HS-27A (cell line): ENCODE measurements at regions not wholly inside any gene's neighbourhood (a gene's known extent, or its start where the extent isn't known, plus 50 kb on each side); places are given as distances from the start of the nearest gene placed in this dataset.

ENCODE experiments used
- DNase-seq: peaks from one replicate; pipeline ENCODE4 v3.0.0-alpha.2; 2012; ENCODE audit warnings: low read depth, missing footprints

- DNase-seq: no peak
These were observed 430.3 kb upstream of the TPM1 start for GRCh38 chr15:62612183-62612733.

- no peak for DNase-seq
These were observed 429.8 kb upstream of the TPM1 start for GRCh38 chr15:62612771-62613170.

GRCh38 chr15:62616746-62617145 lies 425.8 kb upstream of the TPM1 start:
- no peak for DNase-seq

- no peak for DNase-seq
These were observed 424.8 kb upstream of the TPM1 start for GRCh38 chr15:62617741-62618140.

GRCh38 chr15:62618432-62618831 lies 424.1 kb upstream of the TPM1 start:
- DNase-seq: peak; percentile 88

- DNase-seq: no peak
These were observed 423.6 kb upstream of the TPM1 start for GRCh38 chr15:62618846-62619504.

- DNase-seq: no peak
These were observed 423.0 kb upstream of the TPM1 start for GRCh38 chr15:62619526-62619925.

GRCh38 chr15:62622775-62623174 lies 419.8 kb upstream of the TPM1 start:
- DNase-seq: no peak

- DNase-seq: no peak
These were observed 417.8 kb upstream of the TPM1 start for GRCh38 chr15:62624547-62625378.

- DNase-seq: no peak
These were observed 417.0 kb upstream of the TPM1 start for GRCh38 chr15:62625429-62626033.

- no peak for DNase-seq
These were observed 415.6 kb upstream of the TPM1 start for GRCh38 chr15:62626903-62627302.

GRCh38 chr15:62631076-62631724 lies 411.3 kb upstream of the TPM1 start:
- no peak for DNase-seq

GRCh38 chr15:62636823-62637573 lies 405.5 kb upstream of the TPM1 start:
- DNase-seq: no peak

- DNase-seq: no peak
These were observed 405.0 kb upstream of the TPM1 start for GRCh38 chr15:62637574-62637897.

GRCh38 chr15:62637950-62638619 lies 404.5 kb upstream of the TPM1 start:
- DNase-seq: no peak

GRCh38 chr15:62639432-62639831 lies 403.1 kb upstream of the TPM1 start:
- DNase-seq: no peak

GRCh38 chr15:62639906-62640605 lies 402.5 kb upstream of the TPM1 start:
- DNase-seq: no peak

GRCh38 chr15:62641825-62642224 lies 400.7 kb upstream of the TPM1 start:
- no peak for DNase-seq

GRCh38 chr15:62643572-62643971 lies 399.0 kb upstream of the TPM1 start:
- DNase-seq: no peak

GRCh38 chr15:62644216-62644888 lies 398.2 kb upstream of the TPM1 start:
- no peak for DNase-seq
